ENCODE measurements at regions not wholly inside any gene's neighbourhood (a gene's known extent, or its start where the extent isn't known, plus 50 kb on each side); places are given as distances from the start of the nearest gene placed in this dataset.
"Not testable (repeated sequence)": the region's sequence is repeated elsewhere in the genome, so short reads cannot be mapped to it uniquely, and the experiment has no call there.

DNA sequence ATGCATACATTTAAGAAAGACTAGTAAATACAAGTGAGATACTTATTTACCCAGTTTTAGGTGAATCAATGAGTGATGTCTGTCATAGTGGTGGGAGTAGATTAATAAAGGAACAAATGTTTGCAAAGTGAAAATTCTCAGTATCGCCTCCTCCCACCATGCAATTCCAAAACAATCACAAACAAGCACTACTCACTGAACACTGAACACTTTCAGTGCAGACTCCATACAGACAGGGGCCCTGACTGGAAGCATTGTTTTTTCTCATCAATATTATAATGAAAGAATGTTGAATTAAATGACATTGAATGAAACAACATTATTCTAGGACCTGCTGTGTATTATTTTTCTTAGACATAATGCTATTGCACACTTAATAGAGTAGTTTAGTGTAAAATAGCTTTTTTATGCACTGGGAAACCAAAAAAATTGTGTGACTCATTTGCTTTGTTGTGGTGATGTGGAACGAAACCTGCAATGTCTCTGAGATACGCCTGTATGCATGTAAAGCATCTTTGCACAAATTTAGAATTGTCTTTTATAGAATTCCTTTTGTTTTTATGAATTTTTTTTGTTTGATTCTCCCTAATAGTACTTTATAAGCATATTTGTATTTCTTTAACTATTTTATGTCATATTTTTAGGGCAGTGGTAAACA is 317.5 kb downstream of the UTRN start:
- DNase-seq (ENCODE audit: extremely low read depth in 1 of 2, low read depth in 1 of 2): no peak

- no peak for DNase-seq (ENCODE audit: extremely low read depth in 1 of 2, low read depth in 1 of 2)
Measured at GRCh38 chr6:144606083-144606482, 320.9 kb downstream of the UTRN start.

DNA sequence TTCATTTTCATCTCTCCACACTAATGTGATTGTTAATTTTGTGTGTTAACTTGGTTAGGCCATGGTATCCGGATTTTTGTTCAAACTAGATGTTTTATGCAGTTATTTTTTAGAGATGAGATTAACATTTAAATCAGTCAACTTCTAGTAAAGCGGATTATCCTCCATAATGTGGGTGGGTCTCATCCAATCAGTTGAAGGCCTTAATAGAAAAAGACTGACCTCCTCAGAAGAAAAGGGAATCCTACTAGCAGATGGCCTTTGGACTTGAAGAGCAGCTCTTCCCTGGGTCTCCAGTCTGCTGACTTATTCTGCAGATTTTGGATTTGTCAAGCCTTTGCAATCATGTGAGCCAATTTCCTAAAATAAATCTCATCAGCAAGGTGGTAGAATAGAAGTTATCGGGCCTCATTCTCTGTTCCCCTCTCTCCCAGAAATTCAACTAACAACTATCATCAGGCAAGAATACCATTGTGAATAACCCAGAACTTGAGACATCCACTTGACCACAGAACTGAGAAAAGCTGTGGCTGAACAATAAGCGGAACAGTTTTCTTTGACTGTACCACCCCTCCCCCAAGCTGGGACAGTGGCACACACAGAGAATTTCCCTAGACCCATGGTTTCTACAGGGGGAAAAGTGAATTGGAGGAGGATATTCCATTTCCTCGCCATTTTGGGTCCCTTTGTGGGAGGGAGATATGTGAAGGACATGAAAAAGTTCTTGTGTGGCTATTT is 323.0 kb downstream of the UTRN start:
- DNase-seq (ENCODE audit: extremely low read depth in 1 of 2, low read depth in 1 of 2): no peak

DNA sequence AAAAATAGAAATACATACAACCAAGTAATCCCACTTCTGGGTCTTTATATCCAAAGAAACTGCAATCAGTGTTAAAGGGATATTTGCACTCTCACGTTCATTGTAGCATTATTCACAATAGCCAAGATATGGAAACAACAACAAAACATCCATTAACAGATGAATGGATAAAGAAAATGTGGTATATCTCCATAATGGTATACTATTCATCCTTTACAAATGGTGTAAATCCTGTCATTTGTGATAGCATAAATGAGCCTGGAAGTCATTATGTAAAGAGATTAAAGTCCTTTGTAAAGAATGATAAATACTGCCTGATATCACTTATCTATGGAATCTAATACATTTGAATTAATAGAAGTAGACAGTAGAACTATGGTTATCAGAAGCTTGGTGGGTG is 327.7 kb downstream of the UTRN start:
- no peak for DNase-seq (ENCODE audit: extremely low read depth in 1 of 2, low read depth in 1 of 2)

- DNase-seq (ENCODE audit: extremely low read depth in 1 of 2, low read depth in 1 of 2): no peak
Measured at GRCh38 chr6:144613859-144614258, 328.7 kb downstream of the UTRN start.

- DNase-seq (ENCODE audit: extremely low read depth in 1 of 2, low read depth in 1 of 2): no peak
Measured at GRCh38 chr6:144615870-144616269, 330.7 kb downstream of the UTRN start.

- DNase-seq (ENCODE audit: extremely low read depth in 1 of 2, low read depth in 1 of 2): no peak
Measured at GRCh38 chr6:144617191-144617590, 332.1 kb downstream of the UTRN start.

- DNase-seq (ENCODE audit: extremely low read depth in 1 of 2, low read depth in 1 of 2): no peak
Measured at GRCh38 chr6:144617708-144618107, 332.6 kb downstream of the UTRN start.

DNA sequence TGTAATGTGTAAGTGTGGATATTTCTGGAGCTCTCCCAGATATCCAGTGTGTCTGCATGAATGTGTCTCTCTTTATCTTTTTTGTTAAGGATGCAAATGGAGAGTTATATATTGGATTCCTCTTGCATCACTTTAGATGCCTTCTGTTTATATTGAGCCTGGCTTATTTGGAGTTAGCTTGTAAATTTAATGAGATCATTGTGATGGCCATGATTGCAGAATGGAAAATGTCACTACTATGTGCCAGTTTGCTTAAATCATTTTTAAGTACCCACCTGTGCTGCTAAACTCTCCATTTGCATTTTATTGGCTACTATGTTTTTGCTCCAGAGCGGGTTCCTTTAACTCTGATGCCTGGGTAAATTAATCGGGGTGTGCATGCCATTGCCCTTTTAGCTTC is 334.8 kb downstream of the UTRN start:
- no peak for DNase-seq (ENCODE audit: extremely low read depth in 1 of 2, low read depth in 1 of 2)

- DNase-seq (ENCODE audit: extremely low read depth in 1 of 2, low read depth in 1 of 2): no peak
Measured at GRCh38 chr6:144621332-144621731, 336.2 kb downstream of the UTRN start.

DNA sequence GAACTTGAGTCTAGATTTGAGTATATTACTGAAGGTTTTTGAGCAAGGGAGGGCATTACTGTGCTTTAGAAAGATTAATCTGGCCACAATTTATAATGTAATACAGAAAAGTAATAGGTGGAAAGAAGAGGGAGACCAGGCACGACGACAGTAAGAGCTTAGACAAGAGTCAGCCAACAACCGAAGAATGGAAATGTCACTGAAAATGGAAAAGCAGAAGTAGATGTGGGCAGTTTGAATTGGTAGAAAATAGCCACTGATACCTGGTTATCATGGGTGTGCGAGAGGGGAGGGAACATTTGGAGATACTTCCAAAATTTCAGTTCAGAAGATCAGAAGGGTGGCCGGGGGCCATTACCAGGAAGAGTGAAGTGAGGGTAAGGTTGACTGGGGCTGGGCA is 339.1 kb downstream of the UTRN start:
- DNase-seq (ENCODE audit: extremely low read depth in 1 of 2, low read depth in 1 of 2): no peak

- no peak for DNase-seq (ENCODE audit: extremely low read depth in 1 of 2, low read depth in 1 of 2)
Measured at GRCh38 chr6:144624716-144625115, 339.6 kb downstream of the UTRN start.

GRCh38 chr6:144630857-144631256 is 345.7 kb downstream of the UTRN start:
- DNase-seq (ENCODE audit: extremely low read depth in 1 of 2, low read depth in 1 of 2): no peak

DNA sequence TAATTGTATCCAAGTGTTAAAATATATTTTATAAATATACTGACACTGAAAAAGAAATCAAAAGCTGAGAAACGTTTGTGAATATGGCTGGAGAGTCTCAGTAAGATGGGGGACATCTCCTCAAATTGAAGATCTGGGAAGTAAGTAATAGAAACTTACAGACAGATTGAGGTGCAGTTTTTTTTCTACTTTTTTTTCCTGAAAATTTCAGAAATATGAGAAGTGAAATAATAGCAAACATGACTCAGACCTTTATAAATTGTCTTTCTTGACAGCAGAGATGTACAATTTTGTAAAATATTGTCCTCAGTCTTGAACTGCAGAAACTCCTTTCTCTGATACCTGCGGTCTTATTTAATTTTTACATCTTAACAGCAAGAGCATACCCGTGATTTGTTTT is 347.1 kb downstream of the UTRN start:
- DNase-seq (ENCODE audit: extremely low read depth in 1 of 2, low read depth in 1 of 2): no peak

- no peak for DNase-seq (ENCODE audit: extremely low read depth in 1 of 2, low read depth in 1 of 2)
Measured at GRCh38 chr6:144633886-144634285, 348.8 kb downstream of the UTRN start.

DNA sequence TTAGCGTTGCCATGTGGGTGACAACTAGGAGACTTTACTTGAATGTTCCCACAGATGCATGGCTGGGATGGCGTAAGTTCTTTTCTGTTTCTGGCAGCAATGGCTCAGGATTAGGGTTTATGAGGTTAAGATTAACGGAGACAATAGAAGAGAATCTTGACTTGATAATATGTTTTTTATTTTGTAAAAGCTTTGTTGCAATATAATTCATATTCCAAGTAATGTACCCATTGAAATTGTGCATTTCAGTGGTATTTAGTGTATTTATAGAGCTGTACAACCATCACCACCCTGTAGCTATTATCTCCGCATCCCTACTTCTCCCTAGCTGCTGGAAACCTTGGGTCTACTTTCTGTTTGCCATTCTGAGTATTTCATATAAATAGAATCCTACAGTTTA is 349.2 kb downstream of the UTRN start:
- DNase-seq (ENCODE audit: extremely low read depth in 1 of 2, low read depth in 1 of 2): no peak

DNA sequence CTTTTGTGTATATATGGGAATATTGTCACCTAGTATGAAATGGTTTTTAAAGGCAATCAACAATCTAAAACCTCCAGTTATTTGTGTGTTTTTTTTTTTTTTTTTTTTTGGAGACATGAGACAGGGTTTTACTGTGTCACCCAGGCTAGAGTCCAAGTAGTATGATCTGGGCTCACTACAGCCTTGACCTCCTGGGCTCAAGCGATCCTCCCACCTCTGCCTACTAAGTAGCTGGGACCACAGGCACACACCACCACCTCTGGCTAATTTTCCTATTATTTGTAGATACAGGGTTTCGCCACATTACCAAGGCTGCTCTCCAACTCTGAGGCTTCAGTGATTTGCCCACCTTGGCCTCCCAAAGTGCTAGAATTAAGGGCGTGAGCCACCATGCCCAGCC is 349.9 kb downstream of the UTRN start:
- DNase-seq (ENCODE audit: extremely low read depth in 1 of 2, low read depth in 1 of 2): no peak

DNA sequence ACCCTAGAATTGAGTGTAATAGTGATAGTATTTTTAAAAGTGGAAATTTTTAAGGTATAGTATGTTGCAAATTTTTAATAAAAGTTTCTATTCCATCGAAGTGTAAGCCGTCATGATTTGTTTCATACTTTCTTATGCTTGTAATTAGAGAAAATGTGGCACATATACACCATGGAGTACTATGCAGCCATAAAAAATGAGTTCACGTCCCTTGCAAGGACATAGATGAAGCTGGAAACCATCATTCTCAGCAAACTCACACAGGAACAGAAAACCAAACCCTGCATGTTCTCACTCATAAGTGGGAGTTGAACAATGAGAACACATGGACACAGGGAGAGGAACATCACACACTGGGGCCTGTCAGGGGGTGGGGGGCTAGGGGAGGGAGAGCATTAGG is 350.9 kb downstream of the UTRN start:
- not testable (repeated sequence) for DNase-seq (ENCODE audit: extremely low read depth in 1 of 2, low read depth in 1 of 2)

DNA sequence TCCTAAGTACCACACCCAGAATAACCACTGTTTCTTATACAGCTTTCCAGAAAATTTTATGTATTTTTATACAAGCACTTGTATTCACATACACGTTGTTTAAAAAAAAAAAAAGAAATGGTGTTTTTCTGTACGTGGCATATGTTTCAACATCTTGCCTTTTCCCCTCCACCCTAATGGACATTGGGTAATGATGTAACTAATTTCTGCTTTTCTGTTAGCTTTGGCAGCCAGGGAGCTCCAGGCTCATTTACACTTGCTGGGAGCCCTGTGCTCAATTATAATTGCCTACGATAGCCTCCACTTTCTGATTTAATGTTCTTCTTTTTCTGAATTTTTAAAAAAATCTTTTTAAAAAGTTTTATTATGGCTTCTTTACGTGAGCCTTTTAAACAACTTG is 352.4 kb downstream of the UTRN start:
- DNase-seq (ENCODE audit: extremely low read depth in 1 of 2, low read depth in 1 of 2): no peak

GRCh38 chr6:144639654-144640053 is 354.5 kb downstream of the UTRN start:
- no peak for DNase-seq (ENCODE audit: extremely low read depth in 1 of 2, low read depth in 1 of 2)

DNA sequence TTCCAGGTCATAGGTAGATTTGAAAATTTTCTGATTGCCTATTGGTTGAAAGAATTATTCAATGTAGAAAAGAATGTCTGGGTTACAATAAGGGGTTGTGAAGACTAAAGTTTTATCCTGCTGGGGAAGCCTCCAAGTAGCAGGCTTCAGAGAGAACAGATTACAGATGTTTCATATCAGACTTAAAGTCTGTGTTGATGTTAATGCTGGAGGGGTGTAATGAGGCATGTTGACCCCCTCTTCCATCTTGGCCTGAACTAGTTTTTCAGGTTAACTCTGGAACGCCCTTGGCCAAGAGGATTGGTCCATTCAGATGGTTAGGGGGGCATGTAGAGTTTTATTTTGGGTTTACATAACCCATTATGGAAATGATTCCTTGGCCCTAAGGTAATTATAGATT is 356.2 kb downstream of the UTRN start:
- DNase-seq (ENCODE audit: extremely low read depth in 1 of 2, low read depth in 1 of 2): no peak

GRCh38 chr6:144644776-144645175 is 359.6 kb downstream of the UTRN start:
- no peak for DNase-seq (ENCODE audit: extremely low read depth in 1 of 2, low read depth in 1 of 2)

Data from activated CD8-positive, alpha-beta memory T cell treated with anti-CD3 and anti-CD28 coated beads for 1 hour (primary cell).